Brain microvascular endothelial cell (primary cell): ENCODE measurements at regions not wholly inside any gene's neighbourhood (a gene's known extent, or its start where the extent isn't known, plus 50 kb on each side); places are given as distances from the start of the nearest gene placed in this dataset.
A peak's percentile ranks its signal among the peaks of the same experiment; 100 is the strongest.
"Not testable (repeated sequence)": the region's sequence is repeated elsewhere in the genome, so short reads cannot be mapped to it uniquely, and the experiment has no call there.

Source experiments
- DNase-seq: peaks from one replicate; pipeline ENCODE4 v3.0.0-alpha.2; 2020
- H3K27ac ChIP-seq: fragments of 250-450 bp; sonication (Bioruptor Pico); 2 replicates; pipeline ENCODE4 v1.5.1; 2020; ENCODE audit warnings: mild to moderate bottlenecking, moderate library complexity
- H3K27me3 ChIP-seq: fragments of 250-450 bp; sonication (Bioruptor Pico); replicated peaks from 2 replicates; pipeline ENCODE4 v1.5.1; 2020; ENCODE audit warnings: mild to moderate bottlenecking
- H3K36me3 ChIP-seq: fragments of 250-450 bp; sonication (Bioruptor Pico); replicated peaks from 2 replicates; pipeline ENCODE4 v1.5.1; 2020; ENCODE audit warnings: mild to moderate bottlenecking
- H3K4me3 ChIP-seq: 2 replicates; pipeline ENCODE4 v1.5.1; 2011; ENCODE audit warnings: low read depth, mild to moderate bottlenecking, control low read depth, low read length, moderate library complexity
- CTCF ChIP-seq: IDR thresholded peaks from 2 replicates; pipeline ENCODE4 v1.5.1; 2011; ENCODE audit warnings: low read depth, mild to moderate bottlenecking, moderate library complexity, low read length, control low read depth, inconsistent platforms; ENCODE audit errors: missing control alignments
- in situ Hi-C: cut with HindIII; loops from 2 replicates; pipeline ENCODE4 v1.10.0; 2017; ENCODE audit warnings: low sequenced_read_pairs, low pct_ligation_motif_present

- Histone ChIP-seq H3K27me3 (no peaks in the 10 kb centered on the region), H3K4me3 (no peak overlapping the region), H3K27ac (peak overlapping the region; percentile 90), H3K36me3 (no peaks in the 10 kb centered on the region)
- DNase-seq: no peak
- no peak for TF ChIP-seq CTCF
- in situ Hi-C loops: no loop called here
Observed at GRCh38 chr15:31435912-31436628, 109.4 kb downstream of the KLF13 start.

- no peak overlapping the region for H3K27ac ChIP-seq
- no peaks in the 10 kb centered on the region for H3K36me3 ChIP-seq
- no peak for TF ChIP-seq CTCF
- no peaks in the 10 kb centered on the region for H3K27me3 ChIP-seq
- in situ Hi-C loops: no loop called here
- DNase-seq: no peak
- H3K4me3 ChIP-seq: no peak overlapping the region
Observed at GRCh38 chr15:31437686-31438085, 111.1 kb downstream of the KLF13 start.

GRCh38 chr15:31438601-31439265 lies 112.1 kb downstream of the KLF13 start:
- Histone ChIP-seq H3K27me3 (no peaks in the 10 kb centered on the region), H3K36me3 (no peaks in the 10 kb centered on the region), H3K27ac (no peak overlapping the region), H3K4me3 (no peak overlapping the region)
- in situ Hi-C loops: no loop called here
- TF ChIP-seq CTCF: no peak
- DNase-seq: no peak

- Histone ChIP-seq H3K36me3 (no peaks in the 10 kb centered on the region), H3K27ac (no peak overlapping the region), H3K27me3 (no peaks in the 10 kb centered on the region), H3K4me3 (no peak overlapping the region)
- DNase-seq: no peak
- in situ Hi-C loops: no loop called here
- peak; percentile 43 for TF ChIP-seq CTCF
Observed at GRCh38 chr15:31439328-31439727, 112.7 kb downstream of the KLF13 start.

- DNase-seq, in situ Hi-C loops, H3K27me3 ChIP-seq, H3K36me3 ChIP-seq: not testable (repeated sequence)
- Histone ChIP-seq H3K4me3 (peak overlapping the region; percentile 47), H3K27ac (peak overlapping the region; percentile 94)
Observed at GRCh38 chr15:31440216-31440615, 113.6 kb downstream of the KLF13 start.

GRCh38 chr15:31440754-31441311 lies 114.2 kb downstream of the KLF13 start:
- Histone ChIP-seq H3K4me3 (peak overlapping the region; percentile 47), H3K36me3 (no peaks in the 10 kb centered on the region), H3K27ac (peak overlapping the region; percentile 94), H3K27me3 (no peaks in the 10 kb centered on the region)
- TF ChIP-seq CTCF: no peak
- DNase-seq: no peak
- in situ Hi-C loops: no loop called here
